Germinal center (tissue), 1 donor: ENCODE measurements at regions not wholly inside any gene's neighbourhood (a gene's known extent, or its start where the extent isn't known, plus 50 kb on each side); places are given as distances from the start of the nearest gene placed in this dataset.

Experiments used
- DNase-seq: peaks from one replicate; pipeline ENCODE4 v3.0.0; 2012; ENCODE audit warnings: mixed read lengths, low spot score

- DNase-seq = no peak
Observed at GRCh38 chr18:55650363-55650870, 62.4 kb upstream of the TCF4 start.

DNA sequence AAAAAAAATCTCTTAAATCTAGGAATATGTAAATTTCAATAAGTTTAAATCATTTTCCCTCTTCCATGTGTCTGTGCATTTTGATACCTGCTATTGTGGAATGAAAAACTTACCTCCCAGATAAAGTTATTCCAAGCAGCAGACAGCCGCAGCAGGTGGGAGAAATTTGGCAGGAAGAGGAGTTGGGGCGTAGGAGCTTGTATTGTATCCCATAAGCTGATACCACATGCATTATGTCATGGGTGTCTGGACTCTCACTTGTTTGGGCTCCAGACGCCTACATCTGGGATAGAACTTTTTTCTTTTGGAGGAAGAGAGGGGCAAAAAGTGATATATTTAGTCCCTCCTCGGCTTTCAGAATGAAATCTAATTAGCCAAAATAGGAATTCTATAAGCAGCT lies 59.3 kb upstream of the TCF4 start:
- no peak for DNase-seq

- no peak for DNase-seq
Observed at GRCh38 chr18:55642191-55642590, 54.2 kb upstream of the TCF4 start.

DNA sequence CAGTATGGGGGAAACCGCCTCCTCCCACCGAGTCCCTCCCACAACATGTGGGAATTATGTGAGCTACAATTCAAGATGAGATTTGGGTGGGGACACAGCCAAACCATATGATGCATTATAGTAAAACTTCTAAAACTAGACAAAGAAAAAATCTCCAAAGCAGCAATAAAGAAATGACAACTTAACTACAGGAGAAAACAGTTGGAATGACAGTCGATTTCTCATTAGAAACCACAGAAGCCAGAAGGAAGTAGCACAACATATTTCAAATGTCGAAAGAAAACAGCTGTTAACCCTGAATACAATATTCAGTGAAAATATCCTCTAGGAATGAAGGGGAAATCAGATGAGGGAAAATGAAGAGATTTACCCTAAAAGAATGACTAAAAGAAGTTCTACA lies 53.5 kb upstream of the TCF4 start:
- DNase-seq = no peak
